Fibroblast of skin of back (primary cell): ENCODE measurements at regions not wholly inside any gene's neighbourhood (a gene's known extent, or its start where the extent isn't known, plus 50 kb on each side); places are given as distances from the start of the nearest gene placed in this dataset.
"Not testable (repeated sequence)": the region's sequence is repeated elsewhere in the genome, so short reads cannot be mapped to it uniquely, and the experiment has no call there.

Experiments used
- DNase-seq: peaks from one replicate; pipeline ENCODE4 v3.0.0-alpha.2; 2013

DNA sequence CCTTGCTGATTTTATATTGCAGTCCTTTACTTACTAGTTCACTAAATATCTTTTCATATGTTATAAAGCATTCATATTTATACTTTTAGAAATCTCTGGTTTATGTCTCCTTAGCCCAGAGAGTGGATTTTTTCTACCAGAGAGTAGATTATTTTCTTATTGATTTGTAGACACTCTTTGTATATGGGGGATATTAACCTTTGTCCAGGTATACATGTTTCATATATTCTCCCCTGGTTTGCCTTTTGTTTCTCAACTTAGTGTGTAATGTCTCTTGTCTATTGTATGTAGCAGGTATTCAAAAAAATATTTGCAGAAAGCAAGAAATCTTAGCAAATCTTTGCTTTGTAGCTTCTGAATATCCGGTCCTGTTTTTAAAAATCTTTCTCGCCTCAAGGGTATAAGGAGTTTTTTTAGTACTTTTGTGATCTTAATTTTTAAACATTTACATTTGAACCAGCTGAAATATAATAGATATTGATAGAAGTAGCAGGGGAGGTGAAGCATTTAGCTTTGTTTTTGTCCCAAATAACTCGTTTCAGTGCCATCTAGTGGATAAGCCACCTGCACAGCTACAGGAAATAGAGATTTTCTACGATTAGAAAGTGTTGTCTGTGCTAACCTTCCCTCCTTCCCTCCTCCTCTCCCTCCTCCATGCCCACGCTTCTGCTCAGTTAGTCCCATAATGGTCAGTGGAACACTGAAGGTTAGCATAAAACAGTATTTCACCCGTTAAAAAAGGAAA lies 97.0 kb downstream of the PHETA1 start:
- no peak for DNase-seq

DNA sequence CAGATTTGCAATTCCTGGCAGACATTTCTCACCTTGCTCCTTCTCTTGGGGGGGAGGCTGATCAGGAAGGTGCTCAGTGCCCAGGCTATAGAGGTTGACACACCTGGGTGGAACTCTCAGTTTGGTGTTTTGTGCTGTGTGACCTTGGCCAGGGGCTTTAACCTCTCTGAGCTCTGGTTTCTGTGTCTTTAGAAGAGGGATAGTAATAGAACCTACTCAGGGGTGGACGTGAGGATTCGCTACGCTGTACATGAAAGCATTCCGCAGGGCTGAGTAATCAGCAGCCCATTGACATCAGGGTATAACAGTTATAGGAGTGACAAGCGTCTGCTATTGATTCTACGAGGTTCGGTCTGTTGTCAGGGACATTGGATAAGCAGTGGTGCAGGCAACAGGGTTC lies 98.1 kb downstream of the PHETA1 start:
- DNase-seq: peak; percentile 24

GRCh38 chr12:111270239-111270638 lies 98.7 kb downstream of the PHETA1 start:
- no peak for DNase-seq

DNA sequence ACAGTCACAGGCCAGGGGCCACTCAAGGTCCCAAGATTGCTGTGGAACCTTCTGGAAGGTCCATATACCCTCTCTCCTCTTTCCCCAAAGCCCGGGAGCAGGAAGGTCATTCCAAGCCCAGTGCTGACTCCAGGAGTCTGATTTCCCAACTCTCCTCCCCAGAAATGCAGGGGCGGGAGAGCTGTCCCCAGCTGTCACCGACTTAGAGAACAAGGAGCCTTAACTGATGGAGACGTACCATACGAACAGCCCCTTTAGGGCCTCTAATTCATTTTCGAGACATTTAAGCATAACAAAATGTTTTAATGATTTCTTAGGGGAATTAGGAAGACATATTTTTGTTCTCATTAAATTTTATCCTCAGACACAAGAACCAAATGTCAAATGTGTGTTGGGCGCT lies 99.2 kb downstream of the PHETA1 start:
- DNase-seq: no peak

DNA sequence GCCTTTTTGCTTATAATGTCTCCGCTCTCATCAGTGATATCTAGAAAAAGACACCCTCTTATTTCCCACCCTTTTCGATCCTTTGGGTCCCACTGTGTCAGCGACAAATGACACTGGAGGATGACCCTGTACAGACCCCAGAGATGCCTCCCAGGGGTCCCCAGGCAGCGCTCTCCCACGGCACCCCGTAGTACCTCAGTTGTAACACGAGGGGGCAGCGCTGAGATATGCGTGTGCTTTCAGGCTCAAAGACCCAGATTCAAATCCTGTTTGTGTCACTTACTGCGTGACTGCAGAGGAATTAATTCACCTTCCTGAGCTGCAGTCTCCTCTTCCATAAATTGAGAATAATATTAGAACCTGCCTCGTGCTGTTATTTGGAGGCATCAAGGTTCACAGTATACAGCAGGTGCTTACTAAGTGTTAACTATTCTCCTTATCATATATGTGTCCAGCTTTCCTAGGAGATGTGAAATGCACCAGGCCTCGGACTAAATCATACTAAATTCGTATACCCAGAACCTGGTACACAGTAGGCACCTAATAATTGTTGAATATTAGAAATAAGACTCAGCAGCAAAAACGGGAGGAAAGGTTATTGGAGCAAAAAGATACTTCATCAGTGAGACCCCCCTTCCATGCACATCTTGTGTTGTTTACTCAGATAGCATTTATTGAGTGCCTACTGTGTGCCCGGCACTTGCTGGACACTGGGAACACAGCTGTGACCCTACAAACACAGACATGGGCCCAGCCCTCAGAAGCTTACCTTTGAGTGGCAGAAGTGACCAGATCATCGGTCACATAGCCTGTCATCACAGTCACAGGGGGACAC lies 99.9 kb downstream of the PHETA1 start:
- no peak for DNase-seq

- DNase-seq: no peak
These were observed 101.8 kb downstream of the PHETA1 start for GRCh38 chr12:111267144-111267543.

- DNase-seq: no peak
These were observed 106.8 kb downstream of the PHETA1 start for GRCh38 chr12:111261911-111262676.

- no peak for DNase-seq
These were observed 108.2 kb downstream of the PHETA1 start for GRCh38 chr12:111260732-111261131.

- no peak for DNase-seq
These were observed 109.7 kb downstream of the PHETA1 start for GRCh38 chr12:111259231-111259630.

GRCh38 chr12:111258081-111258480 lies 110.8 kb downstream of the PHETA1 start:
- DNase-seq: not testable (repeated sequence)

DNA sequence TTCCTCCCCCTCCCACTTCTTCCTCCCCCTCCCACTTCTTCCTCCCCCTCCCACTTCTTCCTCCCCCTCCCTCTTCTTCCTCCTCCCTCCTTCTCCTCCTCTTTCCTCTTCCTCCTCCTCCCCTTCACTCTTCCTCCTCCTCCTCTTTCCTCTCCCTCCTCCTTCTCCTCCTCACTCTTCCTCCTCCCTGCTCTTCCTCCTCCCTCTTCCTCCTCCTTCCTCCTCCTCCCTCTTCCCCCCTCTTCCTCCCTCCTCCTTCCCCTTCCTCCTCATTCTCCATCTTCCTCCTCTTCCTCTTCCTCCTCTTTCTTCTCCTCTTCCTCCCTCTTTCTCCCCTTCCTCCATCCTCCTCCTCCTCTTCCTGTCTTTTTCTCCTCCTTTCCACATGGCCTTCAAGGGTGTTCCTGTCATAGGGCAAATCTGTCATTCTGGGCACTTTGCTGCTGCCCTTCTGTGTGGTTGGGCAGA lies 111.4 kb downstream of the PHETA1 start:
- no peak for DNase-seq

DNA sequence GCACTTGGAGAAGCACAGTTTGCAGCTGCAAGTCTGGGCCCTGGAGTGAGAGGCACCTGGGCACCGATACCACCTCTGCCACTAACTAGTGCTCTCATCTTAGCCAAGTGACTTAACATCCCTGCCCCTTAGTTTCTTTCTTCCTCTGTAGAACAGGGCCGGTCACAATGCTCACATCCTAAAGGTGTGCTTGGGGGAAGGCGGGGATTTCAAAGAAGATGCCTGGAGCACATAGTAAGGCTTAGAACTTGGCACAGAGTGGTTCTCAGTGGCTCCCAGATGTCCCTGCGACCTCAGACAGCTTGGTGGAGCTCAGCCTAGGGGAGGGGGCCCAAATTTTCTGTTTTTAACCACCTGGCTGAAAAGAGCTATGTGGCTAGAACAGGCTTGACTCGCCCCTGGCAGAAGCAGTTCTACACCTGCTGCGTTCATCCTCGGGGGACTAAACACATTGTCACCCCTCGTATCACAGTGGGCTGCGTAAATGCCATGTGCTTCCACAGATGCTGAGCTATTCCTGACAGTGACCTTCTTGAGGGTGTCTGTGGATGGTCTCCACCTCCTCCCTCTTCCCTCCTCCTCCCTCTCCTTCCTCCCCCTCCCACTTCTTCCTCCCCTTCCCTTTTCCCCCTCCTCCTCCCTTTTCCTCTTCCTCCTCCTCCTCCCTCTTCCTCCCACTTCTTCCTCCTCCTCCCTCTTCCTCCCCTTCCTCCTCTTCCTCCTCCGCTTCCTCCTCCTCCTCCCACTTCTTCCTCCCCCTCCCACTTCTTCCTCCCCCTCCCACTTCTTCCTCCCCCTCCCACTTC lies 112.1 kb downstream of the PHETA1 start:
- no peak for DNase-seq

GRCh38 chr12:111255261-111255660 lies 113.6 kb downstream of the PHETA1 start:
- no peak for DNase-seq

DNA sequence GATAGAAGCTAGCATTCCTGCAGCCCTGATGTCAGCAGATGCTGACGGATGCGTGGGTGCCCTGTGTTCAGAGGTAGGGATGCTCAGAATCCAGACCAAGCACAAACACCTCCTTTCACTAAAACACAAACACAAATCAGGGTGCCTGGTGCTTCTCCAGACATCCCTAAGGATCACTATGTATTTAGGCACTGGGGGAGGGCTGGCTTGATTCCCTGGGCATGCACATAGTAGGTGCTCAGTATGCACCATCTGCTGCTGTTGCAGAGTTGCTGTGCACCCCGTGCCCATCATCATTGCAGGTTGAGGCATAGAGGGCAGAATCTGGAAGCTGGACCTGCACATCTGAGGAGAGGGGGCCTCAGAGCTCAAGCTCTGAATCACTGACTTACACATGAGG lies 114.8 kb downstream of the PHETA1 start:
- no peak for DNase-seq

DNA sequence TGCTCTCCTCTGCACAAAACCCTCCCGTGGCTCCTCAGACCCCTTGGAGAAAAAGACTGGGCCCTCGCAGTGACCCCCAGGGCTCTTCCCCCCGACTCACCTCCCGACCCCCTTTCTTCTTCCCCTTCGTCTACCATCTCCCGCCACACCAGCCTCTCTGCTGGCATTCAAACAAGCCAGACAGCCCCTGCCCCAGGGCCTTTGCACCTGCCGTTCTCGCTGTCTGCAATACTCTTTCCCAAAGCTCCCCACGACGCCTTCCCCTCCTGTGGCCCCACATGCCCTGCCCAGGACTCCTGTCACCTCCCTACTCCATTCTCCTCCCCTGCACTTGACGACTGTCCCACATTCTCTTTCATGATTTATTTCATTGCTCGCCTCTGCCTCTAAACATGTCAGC lies 115.7 kb downstream of the PHETA1 start:
- no peak for DNase-seq

DNA sequence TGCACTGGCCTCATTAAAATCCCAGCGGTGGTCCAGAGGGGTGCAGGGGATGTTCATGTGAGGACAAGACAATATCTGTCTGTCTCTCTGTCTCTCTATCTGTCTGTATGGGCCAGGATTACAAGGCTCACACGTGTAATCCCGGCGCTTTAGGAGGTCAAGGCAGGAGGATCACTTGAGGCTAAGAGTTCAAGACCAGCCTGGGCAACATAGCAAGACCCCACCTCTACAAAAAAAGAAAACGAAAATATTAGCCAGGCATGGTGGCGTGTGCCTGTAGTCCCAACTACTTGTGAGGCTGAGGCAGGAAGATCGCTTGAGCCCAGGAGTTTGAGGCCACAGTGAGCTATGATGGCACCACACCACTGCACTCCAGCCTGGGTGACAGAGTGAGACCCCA lies 117.1 kb downstream of the PHETA1 start:
- DNase-seq: no peak

DNA sequence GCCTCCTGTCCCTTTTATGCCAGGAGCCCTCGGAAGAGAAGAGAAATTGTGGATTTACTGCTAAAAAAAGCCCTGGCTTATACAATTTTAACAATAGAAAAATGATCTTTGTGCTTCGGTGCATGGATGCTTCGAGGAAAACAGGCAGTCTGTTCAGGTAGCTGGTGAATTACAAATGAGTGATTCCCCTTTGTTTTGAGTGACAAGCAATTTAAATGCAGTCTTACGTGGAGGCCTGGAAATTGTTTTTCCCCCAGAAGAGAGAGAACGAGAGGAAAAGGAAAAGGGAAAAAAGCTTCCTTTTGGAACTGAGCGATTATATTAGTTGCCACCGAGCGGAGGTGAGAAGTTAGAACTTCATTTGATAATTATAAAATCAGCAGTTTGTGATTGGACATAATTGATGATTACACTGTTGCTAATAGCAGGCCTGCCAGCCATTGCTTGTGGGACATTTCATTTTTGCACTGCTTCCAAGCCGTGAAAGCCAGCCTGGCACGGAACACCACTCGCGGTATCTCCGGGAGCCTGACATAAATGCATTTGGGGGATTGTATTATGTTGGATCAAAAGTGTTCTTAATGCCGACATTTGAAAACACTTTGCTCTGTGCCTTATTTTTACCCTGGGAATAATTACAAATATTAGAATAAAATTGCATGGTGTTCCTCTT lies 117.7 kb downstream of the PHETA1 start:
- DNase-seq: no peak

GRCh38 chr12:111250251-111250881 lies 118.5 kb downstream of the PHETA1 start:
- DNase-seq: no peak

GRCh38 chr12:111249757-111250156 lies 119.1 kb downstream of the PHETA1 start:
- no peak for DNase-seq

GRCh38 chr12:111249018-111249370 lies 119.9 kb downstream of the PHETA1 start:
- DNase-seq: peak; percentile 18
